ENCODE measurements at regions not wholly inside any gene's neighbourhood (a gene's known extent, or its start where the extent isn't known, plus 50 kb on each side); places are given as distances from the start of the nearest gene placed in this dataset.

DNA sequence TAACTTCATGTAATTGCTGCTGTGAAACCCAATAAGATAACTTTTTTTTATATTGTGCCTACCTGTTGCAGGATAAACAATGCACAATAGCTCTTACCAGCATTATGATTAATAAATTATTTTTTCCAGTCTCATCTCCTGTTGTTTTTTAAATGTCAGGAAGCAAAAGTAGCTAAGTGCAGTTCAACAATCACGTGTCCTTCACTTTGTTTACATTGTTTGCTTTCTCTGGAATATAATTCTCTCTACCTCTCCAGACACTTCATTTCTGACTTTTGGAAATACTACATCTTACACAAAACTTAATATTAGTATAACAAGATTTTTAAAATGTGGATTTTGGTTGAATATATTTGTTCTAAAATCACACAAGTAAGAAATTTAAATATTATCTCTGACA lies 1359.4 kb downstream of the SLITRK1 start:
- Histone ChIP-seq H3K27ac (ENCODE audit: low read depth in 1 of 2, low read length in 2 of 2) (no peak overlapping the region), H3K4me3 (replicated peaks in 1 of 3; ENCODE audit: low read depth in 2 of 3, low read length in 3 of 3) (no peak overlapping the region), H3K9me3 (replicated peaks in 1 of 2; ENCODE audit: control insufficient read depth in 1 of 2, insufficient read depth in 1 of 2, low read length in 2 of 2) (no peaks in the 10 kb centered on the region), H3K79me2 (ENCODE audit: insufficient read depth, low read length) (no peaks in the 10 kb centered on the region), H3K36me3 (replicated peaks in 1 of 2; ENCODE audit: control insufficient read depth in 1 of 2, insufficient read depth in 2 of 2, low read length in 2 of 2) (no peaks in the 10 kb centered on the region), H4K20me1 (ENCODE audit: insufficient read depth, low read length) (no peaks in the 10 kb centered on the region), H3K4me2 (replicated peaks; ENCODE audit: extremely low read depth, low read length, poor library complexity, severe bottlenecking) (no peak overlapping the region), H2AFZ (ENCODE audit: insufficient read depth, low read depth, low read length, poor library complexity, severe bottlenecking) (no peak overlapping the region), H3K27me3 (ENCODE audit: control insufficient read depth in 2 of 2, insufficient read depth in 2 of 2, low read length in 2 of 2) (no peaks in the 10 kb centered on the region), H3K4me1 (ENCODE audit: control insufficient read depth in 1 of 2, insufficient read depth in 2 of 2, low read length in 2 of 2) (no peaks in the 10 kb centered on the region), H3K9ac (ENCODE audit: insufficient read depth, low read length, poor library complexity, severe bottlenecking) (no peak overlapping the region)
- no peak for DNase-seq
- Mint-ChIP-seq H3K36me3 (no peaks in the 10 kb centered on the region), H3K9me3 (peaks cover 0 to 2% (median 1%) of the 10 kb centered on the region in 7 donors), H3K27ac (no peak overlapping the region), H3K27me3 (ENCODE audit: low read depth in 3 of 3) (no peaks in the 10 kb centered on the region), H3K4me1 (no peaks in the 10 kb centered on the region), H3K4me3 (no peak overlapping the region)
- TF ChIP-seq CTCF (IDR thresholded peaks at IDR 0.05) = no peak
- intact Hi-C loops (cut with micrococcal nuclease) = no loop called here
- no CpG with 5 or more reads among the region's 1 CpG for WGBS (ENCODE audit: insufficient coverage)

GRCh38 chr13:82506805-82507414 lies 1375.4 kb downstream of the SLITRK1 start:
- Mint-ChIP-seq H3K36me3 (no peaks in the 10 kb centered on the region), H3K4me1 (no peaks in the 10 kb centered on the region), H3K9me3 (peaks cover 0 to 5% (median 4%) of the 10 kb centered on the region in 7 donors), H3K27me3 (ENCODE audit: low read depth in 3 of 3) (no peaks in the 10 kb centered on the region), H3K27ac (no peak overlapping the region), H3K4me3 (no peak overlapping the region)
- Histone ChIP-seq H4K20me1 (ENCODE audit: insufficient read depth, low read length) (no peaks in the 10 kb centered on the region), H3K27ac (ENCODE audit: low read depth in 1 of 2, low read length in 2 of 2) (no peak overlapping the region), H3K4me1 (ENCODE audit: control insufficient read depth in 1 of 2, insufficient read depth in 2 of 2, low read length in 2 of 2) (no peaks in the 10 kb centered on the region), H3K79me2 (ENCODE audit: insufficient read depth, low read length) (no peaks in the 10 kb centered on the region), H3K9me3 (replicated peaks in 1 of 2; ENCODE audit: control insufficient read depth in 1 of 2, insufficient read depth in 1 of 2, low read length in 2 of 2) (no peaks in the 10 kb centered on the region), H3K27me3 (ENCODE audit: control insufficient read depth in 2 of 2, insufficient read depth in 2 of 2, low read length in 2 of 2) (no peaks in the 10 kb centered on the region), H3K4me2 (replicated peaks; ENCODE audit: extremely low read depth, low read length, poor library complexity, severe bottlenecking) (no peak overlapping the region), H3K36me3 (replicated peaks in 1 of 2; ENCODE audit: control insufficient read depth in 1 of 2, insufficient read depth in 2 of 2, low read length in 2 of 2) (no peaks in the 10 kb centered on the region), H2AFZ (ENCODE audit: insufficient read depth, low read depth, low read length, poor library complexity, severe bottlenecking) (no peak overlapping the region), H3K9ac (ENCODE audit: insufficient read depth, low read length, poor library complexity, severe bottlenecking) (no peak overlapping the region), H3K4me3 (replicated peaks in 1 of 3; ENCODE audit: low read depth in 2 of 3, low read length in 3 of 3) (no peak overlapping the region)
- no peak for DNase-seq
- intact Hi-C loops (cut with micrococcal nuclease) = no loop called here
- no peak for TF ChIP-seq CTCF (IDR thresholded peaks at IDR 0.05)
- no CpG with 5 or more reads among the region's 1 CpG for WGBS (ENCODE audit: insufficient coverage)

All from CD14-positive monocyte (primary cell).